CD14-positive monocyte (primary cell): ENCODE measurements at regions not wholly inside any gene's neighbourhood (a gene's known extent, or its start where the extent isn't known, plus 50 kb on each side); places are given as distances from the start of the nearest gene placed in this dataset.

Experiments
- DNase-seq, 3 donors: peaks; one replicate each; pipeline ENCODE4 v3.0.0-alpha.2; 2011 to 2022
- H2AFZ ChIP-seq: 2 replicates; pipeline ENCODE4 v1.6.0; 2012; ENCODE audit warnings: mild to moderate bottlenecking, low read depth, low read length, inconsistent platforms; ENCODE audit not compliant: insufficient read depth, poor library complexity, severe bottlenecking
- H3K27ac ChIP-seq, 2 donors: 1 replicate in 1 of 2; 2 replicates in 1 of 2; pipeline ENCODE4 v1.5.1; 2012 to 2013; ENCODE audit warnings: low read length in 2 of 2, control low read depth in 1 of 2, inconsistent platforms in 1 of 2, low read depth in 1 of 2, mild to moderate bottlenecking in 1 of 2
- H3K27me3 ChIP-seq, 2 donors: one replicate each; pipeline versions ENCODE4 v1.6.0 to v1.6.1; 2011 to 2013; ENCODE audit warnings: low read length in 2 of 2; ENCODE audit not compliant: control insufficient read depth in 2 of 2, insufficient read depth in 2 of 2
- H3K36me3 ChIP-seq, 2 donors: replicated peaks in 1 of 2; 1 replicate in 1 of 2; 2 replicates in 1 of 2; pipeline versions ENCODE4 v1.5.1 to v1.6.1; 2012 to 2013; ENCODE audit warnings: low read length in 2 of 2, control low read depth in 1 of 2, inconsistent platforms in 1 of 2, mild to moderate bottlenecking in 1 of 2; ENCODE audit not compliant: insufficient read depth in 2 of 2, control insufficient read depth in 1 of 2
- H3K4me1 ChIP-seq, 2 donors: 1 replicate in 1 of 2; 2 replicates in 1 of 2; pipeline versions ENCODE4 v1.5.1 to v1.6.1; 2012 to 2013; ENCODE audit warnings: low read length in 2 of 2, control low read depth in 1 of 2, inconsistent platforms in 1 of 2, mild to moderate bottlenecking in 1 of 2, moderate library complexity in 1 of 2; ENCODE audit not compliant: insufficient read depth in 2 of 2, control insufficient read depth in 1 of 2
- H3K4me2 ChIP-seq: replicated peaks from 2 replicates; pipeline ENCODE3; 2012; ENCODE audit warnings: low read length, moderate library complexity, mild to moderate bottlenecking; ENCODE audit not compliant: poor library complexity, severe bottlenecking; ENCODE audit errors: extremely low read depth
- H3K4me3 ChIP-seq, 3 experiments: fragments of 200-600 bp in 1 of 3; sonication (generic) in 1 of 3; replicated peaks in 1 of 3; 1 replicate in 2 of 3; 2 replicates in 1 of 3; pipeline ENCODE4 v1.5.1; 2011 to 2013; ENCODE audit warnings: low read length in 3 of 3, mild to moderate bottlenecking in 3 of 3, control low read depth in 2 of 3, low read depth in 2 of 3, inconsistent platforms in 1 of 3, moderate library complexity in 1 of 3
- H3K79me2 ChIP-seq: 2 replicates; pipeline ENCODE4 v1.6.0; 2012; ENCODE audit warnings: mild to moderate bottlenecking, control low read depth, inconsistent platforms, low read length, moderate library complexity; ENCODE audit not compliant: insufficient read depth
- H3K9ac ChIP-seq: 2 replicates; pipeline ENCODE4 v1.6.0; 2017; ENCODE audit warnings: low read length, mild to moderate bottlenecking; ENCODE audit not compliant: insufficient read depth, poor library complexity, severe bottlenecking
- H3K9me3 ChIP-seq, 2 donors: replicated peaks in 1 of 2; 1 replicate in 1 of 2; 2 replicates in 1 of 2; pipeline versions ENCODE4 v1.5.1 to v1.6.1; 2012 to 2013; ENCODE audit warnings: low read length in 2 of 2, control low read depth in 1 of 2; ENCODE audit not compliant: control insufficient read depth in 1 of 2, insufficient read depth in 1 of 2
- H4K20me1 ChIP-seq: 2 replicates; pipeline ENCODE4 v1.6.0; 2012; ENCODE audit warnings: mild to moderate bottlenecking, low read length, control low read depth, moderate library complexity; ENCODE audit not compliant: insufficient read depth
- H3K27ac Mint-ChIP-seq, 7 donors: one replicate each; pipeline ENCODE4 v1.8.0; 2020; ENCODE audit warnings: mild to moderate bottlenecking in 7 of 7, mixed read lengths in 7 of 7, moderate library complexity in 6 of 7, inconsistent platforms in 2 of 7
- H3K27me3 Mint-ChIP-seq, 3 donors: one replicate each; pipeline ENCODE4 v1.8.0; 2021 to 2022; ENCODE audit warnings: low read depth in 3 of 3, mild to moderate bottlenecking in 3 of 3, mixed read lengths in 3 of 3, moderate library complexity in 3 of 3, inconsistent platforms in 1 of 3
- H3K36me3 Mint-ChIP-seq, 2 donors: one replicate each; pipeline ENCODE4 v1.8.0; 2020; ENCODE audit warnings: mixed read lengths in 2 of 2, inconsistent platforms in 1 of 2, mild to moderate bottlenecking in 1 of 2
- H3K4me1 Mint-ChIP-seq: one replicate; pipeline ENCODE4 v1.8.0; 2020; ENCODE audit warnings: mild to moderate bottlenecking, mixed read lengths
- H3K4me3 Mint-ChIP-seq, 2 donors: one replicate each; pipeline ENCODE4 v1.8.0; 2020; ENCODE audit warnings: mild to moderate bottlenecking in 2 of 2, mixed read lengths in 2 of 2, moderate library complexity in 1 of 2
- H3K9me3 Mint-ChIP-seq, 7 donors: one replicate each; pipeline ENCODE4 v1.8.0; 2020 to 2022; ENCODE audit warnings: mixed read lengths in 7 of 7, mild to moderate bottlenecking in 6 of 7, moderate library complexity in 6 of 7, inconsistent platforms in 2 of 7
- WGBS: methylation state at CpG from one replicate; pipeline ENCODE4 v1.1.5; 2013; ENCODE audit warnings: missing lambda C conversion rate; ENCODE audit not compliant: insufficient coverage; 5-methylcytosine and 5-hydroxymethylcytosine counted together
- intact Hi-C, 2 donors: fragments of 100-400 bp; cut with micrococcal nuclease; formaldehyde crosslinking; loops; one replicate each; pipeline versions ENCODE4 v1.15.0 to v1.15.1; 2023
- TF ChIP-seq, protein P1 (sequence below): fragments of 200-600 bp; IDR thresholded peaks from one replicate; pipeline ENCODE4 v1.8.0; 2022; ENCODE audit warnings: antibody characterized with exemption, mild to moderate bottlenecking

DNA sequence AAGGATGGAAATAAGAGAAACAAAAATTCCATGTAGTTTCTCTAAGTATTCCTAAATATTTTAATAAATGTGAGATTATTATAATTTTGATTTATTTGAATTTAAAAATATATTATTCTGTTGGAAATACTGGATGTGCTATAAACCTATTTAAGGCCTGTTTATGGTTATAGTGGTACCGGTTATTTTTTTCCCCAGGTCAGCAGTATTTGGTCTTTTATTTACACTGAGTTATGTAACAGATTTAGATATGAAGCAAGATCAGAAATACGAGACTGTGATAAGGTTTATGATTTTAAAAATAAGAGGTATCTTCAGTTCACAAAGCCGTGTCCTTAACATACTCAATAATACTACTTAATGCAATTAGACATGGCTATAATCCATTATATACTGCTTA is 634.3 kb upstream of the POU3F2 start:
- TF ChIP-seq, protein P1, sequence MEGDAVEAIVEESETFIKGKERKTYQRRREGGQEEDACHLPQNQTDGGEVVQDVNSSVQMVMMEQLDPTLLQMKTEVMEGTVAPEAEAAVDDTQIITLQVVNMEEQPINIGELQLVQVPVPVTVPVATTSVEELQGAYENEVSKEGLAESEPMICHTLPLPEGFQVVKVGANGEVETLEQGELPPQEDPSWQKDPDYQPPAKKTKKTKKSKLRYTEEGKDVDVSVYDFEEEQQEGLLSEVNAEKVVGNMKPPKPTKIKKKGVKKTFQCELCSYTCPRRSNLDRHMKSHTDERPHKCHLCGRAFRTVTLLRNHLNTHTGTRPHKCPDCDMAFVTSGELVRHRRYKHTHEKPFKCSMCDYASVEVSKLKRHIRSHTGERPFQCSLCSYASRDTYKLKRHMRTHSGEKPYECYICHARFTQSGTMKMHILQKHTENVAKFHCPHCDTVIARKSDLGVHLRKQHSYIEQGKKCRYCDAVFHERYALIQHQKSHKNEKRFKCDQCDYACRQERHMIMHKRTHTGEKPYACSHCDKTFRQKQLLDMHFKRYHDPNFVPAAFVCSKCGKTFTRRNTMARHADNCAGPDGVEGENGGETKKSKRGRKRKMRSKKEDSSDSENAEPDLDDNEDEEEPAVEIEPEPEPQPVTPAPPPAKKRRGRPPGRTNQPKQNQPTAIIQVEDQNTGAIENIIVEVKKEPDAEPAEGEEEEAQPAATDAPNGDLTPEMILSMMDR = no peak
- H3K4me1 ChIP-seq = no peaks in the 10 kb centered on the region
- no peaks in the 10 kb centered on the region for H3K4me1 Mint-ChIP-seq

DNA sequence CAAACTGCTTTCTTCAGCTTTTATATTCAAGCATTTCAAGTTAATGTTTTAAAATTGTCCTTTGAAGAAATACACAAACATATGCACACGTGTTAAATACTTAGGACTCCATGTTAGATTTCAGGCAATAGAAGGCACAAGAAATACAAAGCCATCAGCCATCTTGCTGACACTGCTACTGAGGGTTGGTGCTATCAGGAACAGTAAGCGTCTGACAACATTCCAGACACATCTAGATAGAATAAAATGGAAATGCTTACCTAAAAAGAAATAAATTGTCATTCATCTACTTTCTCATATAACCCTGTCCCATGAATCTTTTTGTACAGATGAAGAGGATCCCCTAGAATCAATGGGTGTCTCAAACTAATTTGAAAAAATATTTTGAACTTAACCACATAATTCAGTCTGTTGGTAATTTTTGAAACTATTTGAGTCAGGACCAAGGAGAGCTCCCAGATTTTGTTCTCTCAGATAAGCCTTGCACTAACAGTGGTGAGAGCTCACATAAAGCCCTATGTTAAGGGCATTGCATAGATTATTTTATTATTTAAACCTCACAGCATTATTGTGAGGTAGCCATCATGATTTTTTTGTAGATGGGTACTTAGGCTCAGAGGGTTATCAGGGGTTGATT is 631.1 kb upstream of the POU3F2 start:
- Mint-ChIP-seq H3K27me3 (no peaks in the 10 kb centered on the region), H3K9me3 (peaks cover 0 to 3% (median 0%) of the 10 kb centered on the region in 7 donors), H3K4me1 (no peaks in the 10 kb centered on the region), H3K4me3 (no peak overlapping the region), H3K27ac (no peak overlapping the region), H3K36me3 (no peaks in the 10 kb centered on the region)
- Histone ChIP-seq H3K4me1 (no peaks in the 10 kb centered on the region), H3K9me3 (no peaks in the 10 kb centered on the region), H3K27me3 (no peaks in the 10 kb centered on the region), H3K36me3 (no peaks in the 10 kb centered on the region), H3K27ac (no peak overlapping the region), H3K4me3 (no peak overlapping the region), H3K9ac (no peak overlapping the region), H2AFZ (no peak overlapping the region), H3K4me2 (no peak overlapping the region), H4K20me1 (no peaks in the 10 kb centered on the region), H3K79me2 (no peaks in the 10 kb centered on the region)
- intact Hi-C loops = no loop called here
- DNase-seq = no peak
- WGBS = no CpG with 5 or more reads among the region's 2 CpGs
- TF ChIP-seq, protein P1 = no peak

More for the DNA sequence above, 634.3 kb upstream of the POU3F2 start:
- H3K27ac ChIP-seq = no peak overlapping the region
- no peak overlapping the region for H3K4me3 Mint-ChIP-seq
- H3K36me3 ChIP-seq = no peaks in the 10 kb centered on the region
- no peak overlapping the region for H3K4me3 ChIP-seq
- H3K9me3 ChIP-seq = no peaks in the 10 kb centered on the region
- H3K9ac ChIP-seq = no peak overlapping the region
- H3K27ac Mint-ChIP-seq = no peak overlapping the region
- intact Hi-C loops = no loop called here
- H3K4me2 ChIP-seq = no peak overlapping the region
- no peaks in the 10 kb centered on the region for H3K27me3 Mint-ChIP-seq
- H3K36me3 Mint-ChIP-seq = no peaks in the 10 kb centered on the region
- peaks cover 0 to 2% (median 0%) of the 10 kb centered on the region in 7 donors for H3K9me3 Mint-ChIP-seq
- no peaks in the 10 kb centered on the region for H3K79me2 ChIP-seq
- 100% methylated on average over 1 of the region's 3 CpGs for WGBS
- no peaks in the 10 kb centered on the region for H4K20me1 ChIP-seq
- H3K27me3 ChIP-seq = no peaks in the 10 kb centered on the region
- DNase-seq = no peak
- H2AFZ ChIP-seq = no peak overlapping the region
